Heart left ventricle (tissue), 16 donors: ENCODE measurements at regions not wholly inside any gene's neighbourhood (a gene's known extent, or its start where the extent isn't known, plus 50 kb on each side); places are given as distances from the start of the nearest gene placed in this dataset.
A peak's percentile ranks its signal among the peaks of the same experiment; 100 is the strongest.

Experiments used
- ATAC-seq, 4 donors: fragments of 200-7000 bp; cut with Tn5 transposase; one replicate each; pipeline ENCODE4 v1.9.1; 2020 to 2022; ENCODE audit warnings: moderate library complexity in 4 of 4, mild to moderate bottlenecking in 3 of 4, moderate number of reproducible peaks in 1 of 4
- DNase-seq, 5 donors: peaks; one replicate each; pipeline ENCODE4 v3.0.0-alpha.2; 2020
- H3K27ac ChIP-seq, 12 donors: fragments of 200-600 bp; sonication (generic) in 4 of 12; one replicate each; pipeline versions ENCODE4 v1.5.0 to v1.8.0; 2016 to 2022; ENCODE audit warnings: mild to moderate bottlenecking in 2 of 12
- H3K27me3 ChIP-seq, 9 donors: fragments of 200-600 bp; sonication (generic) in 2 of 9; one replicate each; pipeline versions ENCODE4 v1.5.1 to v1.8.0; 2016 to 2022; ENCODE audit warnings: mild to moderate bottlenecking in 3 of 9
- H3K36me3 ChIP-seq, 9 donors: fragments of 200-600 bp; sonication (generic) in 2 of 9; one replicate each; pipeline versions ENCODE4 v1.5.0 to v1.8.0; 2018 to 2022; ENCODE audit warnings: mild to moderate bottlenecking in 2 of 9
- H3K4me1 ChIP-seq, 12 donors: fragments of 200-600 bp; sonication (generic) in 4 of 12; one replicate each; pipeline versions ENCODE4 v1.5.0 to v1.8.0; 2016 to 2022; ENCODE audit warnings: mild to moderate bottlenecking in 3 of 12
- H3K4me3 ChIP-seq, 12 donors: fragments of 200-600 bp; sonication (generic) in 4 of 12; one replicate each; pipeline versions ENCODE4 v1.5.0 to v1.8.0; 2017 to 2022; ENCODE audit warnings: mild to moderate bottlenecking in 9 of 12, moderate library complexity in 4 of 12
- H3K9me3 ChIP-seq, 12 donors: fragments of 200-600 bp; sonication (generic) in 4 of 12; one replicate each; pipeline versions ENCODE4 v1.5.0 to v1.8.0; 2016 to 2022; ENCODE audit warnings: mild to moderate bottlenecking in 1 of 12
- CTCF ChIP-seq, 12 donors: fragments of 200-600 bp; sonication (generic) in 4 of 12; IDR thresholded peaks; one replicate each; pipeline versions ENCODE4 v1.5.0 to v1.8.0; 2018 to 2022; ENCODE audit warnings: antibody characterized with exemption in 12 of 12, mild to moderate bottlenecking in 5 of 12
- POLR2A ChIP-seq, 2 donors: fragments of 450-650 bp; IDR thresholded peaks; one replicate each; pipeline ENCODE4 v1.6.1; 2017; ENCODE audit warnings: antibody characterized with exemption in 2 of 2, mild to moderate bottlenecking in 2 of 2, moderate library complexity in 2 of 2
- WGBS, 4 donors: extraction: QIAGEN DNeasy Blood & Tissue Kit in 2 of 4; methylation state at CpG; one replicate each; pipeline versions ENCODE4 v1.1.5 to v1.1.7; 2013 to 2018; 5-methylcytosine and 5-hydroxymethylcytosine counted together
- intact Hi-C, 10 donors: fragments of 100-400 bp; cut with DNase I; formaldehyde crosslinking; loops; one replicate each; pipeline versions ENCODE4 v1.11.1 to v1.14.2; 2022
- donor health status: ischemic (EF 13 %, LVEDD 7.1; RV severe dilation, severe dysfunction).
- donor health status: healthy with polysubstance abuse.
- donor health status: DM: no; HTN: yes; CAD: no.
- donor health status: DM: no; HTN: no; CAD: no.
- donor health status: ischemic (EF 25% LVEDD 6.9; RV normal size, moderate dysfunction).
- donor health status: ischemic (EF 25% LVEDD 5.7; RV mildly dilated, moderate dysfunction).
- donor health status: healthy.
- donor health status: DM: yes; HTN: yes; CAD: no.
- donor health status: ischemic (EF 35%, LVEDD 5.7; RV mildly dilated, moderate dysfunction).
- donor health status: nonischemic (EF 11% LVEDD 7.7; RV severe dilation, severe dysfunction).
- donor health status: DM: yes; HTN: yes; CAD: no.
- donor health status: PGD.
- donor health status: ischemic (EF 29% LVEDD 5.4; RV normal size, mild dysfunction).
- donor health status: nonischemic (EF 23%, LVEDD 6.1; RV moderate dilation, normal function).

- H3K4me3 ChIP-seq: no peak overlapping the region
- no peak for TF ChIP-seq POLR2A (IDR thresholded peaks at IDR 0.05)
- TF ChIP-seq CTCF (IDR thresholded peaks at IDR 0.05): no peak
- ATAC-seq: no peak
- H3K27me3 ChIP-seq: no peaks in the 10 kb centered on the region
- no peak for DNase-seq
- intact Hi-C loops: no loop called here
- no peaks in the 10 kb centered on the region for H3K36me3 ChIP-seq
- peaks cover 0 to 2% (median 0%) of the 10 kb centered on the region in 12 donors for H3K4me1 ChIP-seq
- peaks cover 0 to under 1% (median 0%) of the 10 kb centered on the region in 12 donors for H3K9me3 ChIP-seq
- no peak overlapping the region for H3K27ac ChIP-seq
- WGBS, 4 donors: 94 to 97% (median 96%) methylated on average over 4 of the region's 4 CpGs
Measured at GRCh38 chr4:155481150-155481549, 104.4 kb upstream of the MAP9 start.

GRCh38 chr4:155479835-155480234, 103.1 kb upstream of the MAP9 start:
- peak overlapping the region in 1 of 12 donors; percentile 9 for H3K27ac ChIP-seq
- H3K9me3 ChIP-seq: peaks cover 0 to 6% (median 0%) of the 10 kb centered on the region in 12 donors
- TF ChIP-seq CTCF (IDR thresholded peaks at IDR 0.05) (no peak), POLR2A (IDR thresholded peaks at IDR 0.05) (no peak)
- H3K36me3 ChIP-seq: no peaks in the 10 kb centered on the region
- WGBS, 4 donors: 89 to 92% (median 90%) methylated on average over 1 of the region's 1 CpG
- intact Hi-C loops: no loop called here
- H3K4me1 ChIP-seq: peaks cover 0 to 3% (median 0%) of the 10 kb centered on the region in 12 donors
- ATAC-seq (no peak), DNase-seq (no peak)
- no peak overlapping the region for H3K4me3 ChIP-seq
- no peaks in the 10 kb centered on the region for H3K27me3 ChIP-seq

DNA sequence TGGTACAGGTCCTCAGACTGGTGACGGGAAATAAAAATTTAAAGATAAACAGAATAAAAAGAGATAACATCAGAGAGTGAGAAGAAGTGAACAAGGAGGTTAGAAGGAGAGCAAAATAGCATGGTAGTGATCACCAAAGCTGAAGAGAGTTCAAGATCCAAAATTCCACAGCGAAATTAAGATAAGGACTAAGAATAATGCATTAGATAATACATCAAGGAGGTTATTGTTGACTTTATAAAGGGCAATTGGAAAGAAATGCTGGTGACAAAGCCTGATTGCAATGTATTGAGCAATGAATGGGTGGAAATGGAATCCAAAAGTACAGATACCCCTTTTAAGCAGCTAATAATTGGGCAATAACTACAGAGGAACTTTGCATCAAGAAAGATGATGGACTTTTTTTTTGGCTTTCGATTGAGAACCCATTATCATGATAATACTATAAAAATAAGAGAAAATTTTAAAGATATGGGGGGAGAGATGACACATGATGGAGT, 101.6 kb upstream of the MAP9 start:
- no peak overlapping the region for H3K4me3 ChIP-seq
- TF ChIP-seq POLR2A (IDR thresholded peaks at IDR 0.05) (no peak), CTCF (IDR thresholded peaks at IDR 0.05) (no peak)
- 75 to 87% (median 85%) methylated on average over 3 of the region's 3 CpGs for WGBS, 4 donors
- no peaks in the 10 kb centered on the region for H3K36me3 ChIP-seq
- ATAC-seq (no peak), DNase-seq (no peak)
- peaks cover 0 to 12% (median 0%) of the 10 kb centered on the region in 12 donors for H3K4me1 ChIP-seq
- H3K27ac ChIP-seq: peak overlapping the region in 1 of 12 donors; percentile 1
- H3K27me3 ChIP-seq: no peaks in the 10 kb centered on the region
- intact Hi-C loops: no loop called here
- H3K9me3 ChIP-seq: peaks cover 0 to 6% (median 0%) of the 10 kb centered on the region in 12 donors

DNA sequence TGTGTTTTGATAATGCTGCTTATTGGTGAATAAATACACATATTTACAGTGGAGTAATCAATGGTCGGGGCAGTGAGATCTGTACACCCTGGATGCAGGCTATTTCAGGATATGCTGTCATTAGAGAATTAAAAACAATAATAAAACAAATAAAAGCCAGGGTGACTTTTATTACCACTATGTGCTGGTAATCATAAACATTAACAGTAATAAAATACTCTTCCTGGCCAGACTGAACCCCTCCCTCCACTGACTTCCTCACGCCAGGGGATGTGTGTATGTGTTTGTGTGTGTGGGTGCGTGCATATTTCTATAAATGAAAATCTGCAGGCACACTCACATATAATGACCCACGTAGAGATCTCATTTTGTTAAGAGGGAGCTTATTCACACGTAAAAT, 98.0 kb upstream of the MAP9 start:
- peaks cover 0 to 6% (median 0%) of the 10 kb centered on the region in 12 donors for H3K9me3 ChIP-seq
- ATAC-seq: no peak
- no peak overlapping the region for H3K4me3 ChIP-seq
- TF ChIP-seq CTCF (IDR thresholded peaks at IDR 0.05): no peak
- TF ChIP-seq POLR2A (IDR thresholded peaks at IDR 0.05): no peak
- peaks cover 0 to 15% (median 0%) of the 10 kb centered on the region in 12 donors for H3K4me1 ChIP-seq
- intact Hi-C loops: no loop called here
- no peak overlapping the region for H3K27ac ChIP-seq
- WGBS, 4 donors: 59 to 71% (median 66%) methylated on average over 5 of the region's 5 CpGs
- no peak for DNase-seq
- H3K36me3 ChIP-seq: no peaks in the 10 kb centered on the region
- H3K27me3 ChIP-seq: no peaks in the 10 kb centered on the region
